GM12878 (cell line): ENCODE measurements at regions not wholly inside any gene's neighbourhood (a gene's known extent, or its start where the extent isn't known, plus 50 kb on each side); places are given as distances from the start of the nearest gene placed in this dataset.

Source experiments
- ATAC-seq: fragments of 200-7000 bp; cut with Tn5 transposase; 3 replicates; pipeline ENCODE4 v1.9.1; 2020; ENCODE audit warnings: mild to moderate bottlenecking, moderate library complexity
- BruUV-seq: library from RNA; stranded (reverse); fragments of 400-500 nt; replicated peaks from 2 replicates; lab custom pipeline; 2021; lab: Mats Ljungman, UMichigan
- CTCF ChIA-PET: fragments of 300-600 bp; sonication (Branson Sonifier 250); formaldehyde crosslinking; extraction: SDS; loops from one replicate; lab custom pipeline; 2021; ENCODE audit warnings: inconsistent platforms; lab: Yijun Ruan, JAX
- POLR2A ChIA-PET: fragments of 350-600 bp; formaldehyde crosslinking; extraction: SDS; loops from one replicate; lab custom pipeline; 2021; ENCODE audit warnings: inconsistent platforms; lab: Charles Lee
- RAD21 ChIA-PET: fragments of 300-600 bp; sonication (Branson Sonifier 250); formaldehyde crosslinking; loops from one replicate; lab custom pipeline; 2023; ENCODE audit warnings: antibody characterized with exemption; ENCODE audit not compliant: unreplicated experiment; lab: Charles Lee
- SMC1A ChIA-PET: fragments of 300-600 bp; sonication (Branson Sonifier 250); formaldehyde crosslinking; loops from one replicate; lab custom pipeline; 2023; ENCODE audit not compliant: unreplicated experiment, uncharacterized antibody; lab: Charles Lee
- DNase-seq: peaks from one replicate; pipeline ENCODE4 v3.0.0-alpha.2; 2011; ENCODE audit warnings: low read depth, low spot score
- FAIRE-seq: peaks from 3 replicates; lab custom pipeline; 2011; peaks lifted over from hg19 to GRCh38; lab: Jason Lieb, UNC
- H2AFZ ChIP-seq: 2 replicates; pipeline ENCODE4 v1.6.0; 2011; ENCODE audit warnings: low read depth, low read length, control low read depth; ENCODE audit not compliant: control insufficient read depth
- H3K27ac ChIP-seq: 2 replicates; pipeline ENCODE4 v1.5.1; 2011; ENCODE audit warnings: control low read depth; ENCODE audit not compliant: control insufficient read depth, insufficient read depth
- H3K27me3 ChIP-seq, 2 experiments: replicated peaks in 1 of 2; 2 replicates each; pipeline versions ENCODE4 v1.6.0 to v1.6.1; 2011; ENCODE audit warnings: low read length in 1 of 2; ENCODE audit not compliant: control insufficient read depth in 2 of 2, insufficient read depth in 2 of 2
- H3K36me3 ChIP-seq, 2 experiments: 2 replicates each; pipeline ENCODE4 v1.5.1; 2011; ENCODE audit warnings: low read length in 1 of 2; ENCODE audit not compliant: control insufficient read depth in 2 of 2, insufficient read depth in 2 of 2
- H3K4me1 ChIP-seq: 2 replicates; pipeline ENCODE4 v1.6.1; 2011; ENCODE audit warnings: mild to moderate bottlenecking, low read length, moderate library complexity, mixed read lengths; ENCODE audit not compliant: control insufficient read depth, insufficient read depth
- H3K4me2 ChIP-seq: 2 replicates; pipeline ENCODE4 v1.6.0; 2011; ENCODE audit warnings: control low read depth; ENCODE audit not compliant: control insufficient read depth, insufficient read depth
- H3K4me3 ChIP-seq: fragments of 200-600 bp; sonication (generic); 2 replicates; pipeline ENCODE4 v1.5.1; 2016
- H3K79me2 ChIP-seq: 2 replicates; pipeline ENCODE4 v1.6.0; 2011; ENCODE audit warnings: low read length; ENCODE audit not compliant: control insufficient read depth, insufficient read depth
- H3K9ac ChIP-seq: 2 replicates; pipeline ENCODE4 v1.8.0; 2011; ENCODE audit warnings: low read length, control low read depth, mixed read lengths; ENCODE audit not compliant: control insufficient read depth, insufficient read depth
- H3K9me3 ChIP-seq: replicated peaks from 3 replicates; pipeline ENCODE4 v1.5.1; 2011; ENCODE audit warnings: mild to moderate bottlenecking, low read length; ENCODE audit not compliant: control insufficient read depth, insufficient read depth
- H4K20me1 ChIP-seq: 2 replicates; pipeline ENCODE4 v1.6.0; 2011; ENCODE audit not compliant: control insufficient read depth, insufficient read depth
- BCL11A ChIP-seq: IDR thresholded peaks from 2 replicates; pipeline ENCODE4 v1.6.1; 2011; ENCODE audit warnings: low read depth, low read length
- CBX5 ChIP-seq: sonication (generic); IDR thresholded peaks from 2 replicates; pipeline ENCODE4 v1.6.1; 2016; ENCODE audit warnings: low read depth, moderate library complexity, mild to moderate bottlenecking, inconsistent platforms
- CREB1 ChIP-seq: IDR thresholded peaks from 2 replicates; pipeline ENCODE4 v1.6.1; 2012; ENCODE audit warnings: low read depth, mild to moderate bottlenecking, inconsistent platforms
- CREM ChIP-seq: IDR thresholded peaks from 2 replicates; pipeline ENCODE4 v1.6.1; 2014; ENCODE audit warnings: antibody characterized with exemption, low read depth
- LARP7 ChIP-seq: fragments of 450-650 bp; IDR thresholded peaks from 2 replicates; pipeline ENCODE4 v1.6.1; 2017; ENCODE audit warnings: mild to moderate bottlenecking
- POU2F2 ChIP-seq: IDR thresholded peaks from 3 replicates; pipeline ENCODE4 v1.6.1; 2011; ENCODE audit warnings: low read depth, mild to moderate bottlenecking, low read length, borderline replicate concordance
- ZNF384 ChIP-seq: IDR thresholded peaks from 2 replicates; pipeline ENCODE4 v1.6.1; 2012; ENCODE audit warnings: low read depth, mild to moderate bottlenecking, low read length, improper control_type of control experiment, borderline replicate concordance
- WGBS: methylation state at CpG from one replicate; pipeline ENCODE4 v1.1.6; 2016; ENCODE audit warnings: low lambda C conversion rate; ENCODE audit not compliant: insufficient replicate concordance, insufficient coverage; ENCODE audit errors: missing lambda C conversion rate; 5-methylcytosine and 5-hydroxymethylcytosine counted together
- in situ Hi-C: fragments of 300-500 bp; cut with MboI; formaldehyde crosslinking; loops from 9 replicates; pipeline ENCODE4 v1.14.3; 2018; ENCODE audit warnings: mixed read lengths
- intact Hi-C: fragments of 100-400 bp; cut with micrococcal nuclease; formaldehyde crosslinking; loops from one replicate; pipeline ENCODE4 v1.14.2; 2022; ENCODE audit not compliant: unreplicated experiment
- TF ChIP-seq, protein P1 (sequence below): IDR thresholded peaks from 2 replicates; pipeline ENCODE4 v1.6.1; 2012; ENCODE audit warnings: low read length, inconsistent platforms
- TF ChIP-seq, protein P2 (sequence below): fragments of 450-650 bp; IDR thresholded peaks from 2 replicates; pipeline ENCODE4 v1.6.1; 2017; ENCODE audit warnings: antibody characterized with exemption, mild to moderate bottlenecking, moderate library complexity
- TF ChIP-seq, protein P3 (sequence below): fragments of 450-650 bp; IDR thresholded peaks from 2 replicates; pipeline ENCODE4 v1.6.1; 2014; ENCODE audit warnings: mild to moderate bottlenecking
- TF ChIP-seq, protein P4 (sequence below): fragments of 450-650 bp; formaldehyde crosslinking; IDR thresholded peaks from 2 replicates; pipeline ENCODE4 v1.5.0; 2022; ENCODE audit warnings: mild to moderate bottlenecking, missing genetic modification characterization

DNA sequence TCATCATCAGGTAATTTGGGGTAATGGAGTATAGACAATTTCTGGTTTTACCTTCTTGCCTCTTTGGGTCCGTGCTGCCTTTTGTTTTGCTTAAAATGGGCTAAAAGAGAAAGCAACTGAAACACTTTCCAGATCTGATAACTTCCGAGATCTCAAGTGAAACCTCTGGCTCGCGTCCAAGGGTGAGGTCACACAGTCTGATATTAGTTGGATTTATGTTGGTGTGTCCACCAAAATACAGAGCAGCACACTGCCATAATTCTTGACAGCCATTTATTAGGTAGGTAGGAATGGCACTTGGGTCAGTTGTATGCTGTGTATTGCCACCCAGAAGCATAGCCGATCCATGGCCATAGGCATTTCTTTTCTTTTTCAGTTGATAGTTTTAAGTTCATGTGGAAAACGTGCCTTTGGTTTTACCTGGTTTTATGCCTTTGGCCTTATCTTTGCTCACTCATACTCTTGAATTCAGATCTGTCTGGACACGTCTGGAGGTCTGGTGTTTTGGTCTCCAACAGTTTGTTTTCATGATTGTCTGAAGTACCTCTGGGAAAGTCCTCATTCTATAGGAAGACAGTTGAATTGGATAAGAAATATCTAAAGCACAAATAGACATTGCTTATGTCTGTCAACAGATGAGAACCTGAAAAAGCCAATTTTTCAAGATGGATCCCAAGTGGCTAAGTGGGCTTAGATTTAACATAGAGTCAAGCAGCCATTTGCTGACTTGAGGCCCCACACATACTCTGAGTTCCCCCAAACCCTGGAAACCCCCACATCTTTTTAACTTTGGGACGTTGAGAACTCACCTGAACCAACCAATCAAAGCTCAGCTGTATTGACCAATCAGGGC is 320.8 kb downstream of the SOX4 start:
- Histone ChIP-seq H3K4me1 (no peaks in the 10 kb centered on the region), H3K79me2 (no peaks in the 10 kb centered on the region), H3K4me3 (no peak overlapping the region), H3K27me3 (no peaks in the 10 kb centered on the region), H3K9me3 (no peaks in the 10 kb centered on the region; the same call in 2 of the 3 replicates), H3K9ac (no peak overlapping the region), H4K20me1 (no peaks in the 10 kb centered on the region), H3K4me2 (no peak overlapping the region), H3K36me3 (no peaks in the 10 kb centered on the region), H2AFZ (peak overlapping the region; percentile 29), H3K27ac (no peak overlapping the region)
- RAD21 ChIA-PET, result interaction anchor here (1.6 kb wide), 1 partner anchor 111 kb away, joined by 4 read pairs; no protein-coding TSS in a partner anchor
- DNase-seq (no peak), ATAC-seq (peak; percentile 28), FAIRE-seq (no peak)
- in situ Hi-C loops (no loop called here), intact Hi-C loops (no loop called here)
- 11% methylated on average over 8 of the region's 8 CpGs for WGBS
- CTCF ChIA-PET, result no interaction called here
- SMC1A ChIA-PET, result interaction anchor here (1.2 kb wide), 2 partner anchors 111 to 153 kb away, joined by 4 to 6 read pairs; no protein-coding TSS in a partner anchor
- POLR2A ChIA-PET, result no interaction called here
- BruUV-seq, result no TSS peak
- TF ChIP-seq, protein P1, sequence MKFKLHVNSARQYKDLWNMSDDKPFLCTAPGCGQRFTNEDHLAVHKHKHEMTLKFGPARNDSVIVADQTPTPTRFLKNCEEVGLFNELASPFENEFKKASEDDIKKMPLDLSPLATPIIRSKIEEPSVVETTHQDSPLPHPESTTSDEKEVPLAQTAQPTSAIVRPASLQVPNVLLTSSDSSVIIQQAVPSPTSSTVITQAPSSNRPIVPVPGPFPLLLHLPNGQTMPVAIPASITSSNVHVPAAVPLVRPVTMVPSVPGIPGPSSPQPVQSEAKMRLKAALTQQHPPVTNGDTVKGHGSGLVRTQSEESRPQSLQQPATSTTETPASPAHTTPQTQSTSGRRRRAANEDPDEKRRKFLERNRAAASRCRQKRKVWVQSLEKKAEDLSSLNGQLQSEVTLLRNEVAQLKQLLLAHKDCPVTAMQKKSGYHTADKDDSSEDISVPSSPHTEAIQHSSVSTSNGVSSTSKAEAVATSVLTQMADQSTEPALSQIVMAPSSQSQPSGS, result peak; percentile 84
- peak; percentile 71 for TF ChIP-seq CREM
- no peak for TF ChIP-seq LARP7
- TF ChIP-seq POU2F2, result no peak
- TF ChIP-seq, protein P2, sequence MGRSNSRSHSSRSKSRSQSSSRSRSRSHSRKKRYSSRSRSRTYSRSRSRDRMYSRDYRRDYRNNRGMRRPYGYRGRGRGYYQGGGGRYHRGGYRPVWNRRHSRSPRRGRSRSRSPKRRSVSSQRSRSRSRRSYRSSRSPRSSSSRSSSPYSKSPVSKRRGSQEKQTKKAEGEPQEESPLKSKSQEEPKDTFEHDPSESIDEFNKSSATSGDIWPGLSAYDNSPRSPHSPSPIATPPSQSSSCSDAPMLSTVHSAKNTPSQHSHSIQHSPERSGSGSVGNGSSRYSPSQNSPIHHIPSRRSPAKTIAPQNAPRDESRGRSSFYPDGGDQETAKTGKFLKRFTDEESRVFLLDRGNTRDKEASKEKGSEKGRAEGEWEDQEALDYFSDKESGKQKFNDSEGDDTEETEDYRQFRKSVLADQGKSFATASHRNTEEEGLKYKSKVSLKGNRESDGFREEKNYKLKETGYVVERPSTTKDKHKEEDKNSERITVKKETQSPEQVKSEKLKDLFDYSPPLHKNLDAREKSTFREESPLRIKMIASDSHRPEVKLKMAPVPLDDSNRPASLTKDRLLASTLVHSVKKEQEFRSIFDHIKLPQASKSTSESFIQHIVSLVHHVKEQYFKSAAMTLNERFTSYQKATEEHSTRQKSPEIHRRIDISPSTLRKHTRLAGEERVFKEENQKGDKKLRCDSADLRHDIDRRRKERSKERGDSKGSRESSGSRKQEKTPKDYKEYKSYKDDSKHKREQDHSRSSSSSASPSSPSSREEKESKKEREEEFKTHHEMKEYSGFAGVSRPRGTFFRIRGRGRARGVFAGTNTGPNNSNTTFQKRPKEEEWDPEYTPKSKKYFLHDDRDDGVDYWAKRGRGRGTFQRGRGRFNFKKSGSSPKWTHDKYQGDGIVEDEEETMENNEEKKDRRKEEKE, result no peak
- TF ChIP-seq BCL11A, result no peak
- TF ChIP-seq, protein P3, sequence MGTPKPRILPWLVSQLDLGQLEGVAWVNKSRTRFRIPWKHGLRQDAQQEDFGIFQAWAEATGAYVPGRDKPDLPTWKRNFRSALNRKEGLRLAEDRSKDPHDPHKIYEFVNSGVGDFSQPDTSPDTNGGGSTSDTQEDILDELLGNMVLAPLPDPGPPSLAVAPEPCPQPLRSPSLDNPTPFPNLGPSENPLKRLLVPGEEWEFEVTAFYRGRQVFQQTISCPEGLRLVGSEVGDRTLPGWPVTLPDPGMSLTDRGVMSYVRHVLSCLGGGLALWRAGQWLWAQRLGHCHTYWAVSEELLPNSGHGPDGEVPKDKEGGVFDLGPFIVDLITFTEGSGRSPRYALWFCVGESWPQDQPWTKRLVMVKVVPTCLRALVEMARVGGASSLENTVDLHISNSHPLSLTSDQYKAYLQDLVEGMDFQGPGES, result no peak
- TF ChIP-seq CBX5, result no peak
- TF ChIP-seq, protein P4, sequence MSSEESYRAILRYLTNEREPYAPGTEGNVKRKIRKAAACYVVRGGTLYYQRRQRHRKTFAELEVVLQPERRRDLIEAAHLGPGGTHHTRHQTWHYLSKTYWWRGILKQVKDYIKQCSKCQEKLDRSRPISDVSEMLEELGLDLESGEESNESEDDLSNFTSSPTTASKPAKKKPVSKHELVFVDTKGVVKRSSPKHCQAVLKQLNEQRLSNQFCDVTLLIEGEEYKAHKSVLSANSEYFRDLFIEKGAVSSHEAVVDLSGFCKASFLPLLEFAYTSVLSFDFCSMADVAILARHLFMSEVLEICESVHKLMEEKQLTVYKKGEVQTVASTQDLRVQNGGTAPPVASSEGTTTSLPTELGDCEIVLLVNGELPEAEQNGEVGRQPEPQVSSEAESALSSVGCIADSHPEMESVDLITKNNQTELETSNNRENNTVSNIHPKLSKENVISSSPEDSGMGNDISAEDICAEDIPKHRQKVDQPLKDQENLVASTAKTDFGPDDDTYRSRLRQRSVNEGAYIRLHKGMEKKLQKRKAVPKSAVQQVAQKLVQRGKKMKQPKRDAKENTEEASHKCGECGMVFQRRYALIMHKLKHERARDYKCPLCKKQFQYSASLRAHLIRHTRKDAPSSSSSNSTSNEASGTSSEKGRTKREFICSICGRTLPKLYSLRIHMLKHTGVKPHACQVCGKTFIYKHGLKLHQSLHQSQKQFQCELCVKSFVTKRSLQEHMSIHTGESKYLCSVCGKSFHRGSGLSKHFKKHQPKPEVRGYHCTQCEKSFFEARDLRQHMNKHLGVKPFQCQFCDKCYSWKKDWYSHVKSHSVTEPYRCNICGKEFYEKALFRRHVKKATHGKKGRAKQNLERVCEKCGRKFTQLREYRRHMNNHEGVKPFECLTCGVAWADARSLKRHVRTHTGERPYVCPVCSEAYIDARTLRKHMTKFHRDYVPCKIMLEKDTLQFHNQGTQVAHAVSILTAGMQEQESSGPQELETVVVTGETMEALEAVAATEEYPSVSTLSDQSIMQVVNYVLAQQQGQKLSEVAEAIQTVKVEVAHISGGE (CRISPR knock-in tag), result no peak
- peak; percentile 26; the same call in 1 of the 2 replicates for TF ChIP-seq CREB1
- no peak for TF ChIP-seq ZNF384
